ENCODE measurements at regions not wholly inside any gene's neighbourhood (a gene's known extent, or its start where the extent isn't known, plus 50 kb on each side); places are given as distances from the start of the nearest gene placed in this dataset.

DNA sequence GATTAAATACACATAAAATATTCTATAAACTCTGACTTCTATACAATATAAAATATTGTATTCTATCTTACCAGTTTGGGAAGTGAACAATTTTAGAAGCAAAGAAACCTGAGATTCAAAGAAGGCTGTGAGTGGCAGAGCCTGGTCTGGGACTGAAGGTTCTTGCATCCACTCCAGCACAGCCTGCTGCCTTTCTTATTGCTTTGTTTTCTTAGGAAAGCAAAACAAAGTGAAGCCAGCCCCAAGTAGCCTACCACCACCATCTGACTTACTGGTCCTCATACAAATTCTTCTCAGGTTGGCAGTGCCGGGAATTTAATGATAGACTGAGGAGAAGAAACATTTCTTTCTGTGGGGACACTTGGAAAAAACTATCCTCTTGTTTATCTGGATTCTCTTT is 129.7 kb upstream of the SMAD1 start:
- no peak for DNase-seq (ENCODE audit: low spot score)
- TF ChIP-seq, protein P1, sequence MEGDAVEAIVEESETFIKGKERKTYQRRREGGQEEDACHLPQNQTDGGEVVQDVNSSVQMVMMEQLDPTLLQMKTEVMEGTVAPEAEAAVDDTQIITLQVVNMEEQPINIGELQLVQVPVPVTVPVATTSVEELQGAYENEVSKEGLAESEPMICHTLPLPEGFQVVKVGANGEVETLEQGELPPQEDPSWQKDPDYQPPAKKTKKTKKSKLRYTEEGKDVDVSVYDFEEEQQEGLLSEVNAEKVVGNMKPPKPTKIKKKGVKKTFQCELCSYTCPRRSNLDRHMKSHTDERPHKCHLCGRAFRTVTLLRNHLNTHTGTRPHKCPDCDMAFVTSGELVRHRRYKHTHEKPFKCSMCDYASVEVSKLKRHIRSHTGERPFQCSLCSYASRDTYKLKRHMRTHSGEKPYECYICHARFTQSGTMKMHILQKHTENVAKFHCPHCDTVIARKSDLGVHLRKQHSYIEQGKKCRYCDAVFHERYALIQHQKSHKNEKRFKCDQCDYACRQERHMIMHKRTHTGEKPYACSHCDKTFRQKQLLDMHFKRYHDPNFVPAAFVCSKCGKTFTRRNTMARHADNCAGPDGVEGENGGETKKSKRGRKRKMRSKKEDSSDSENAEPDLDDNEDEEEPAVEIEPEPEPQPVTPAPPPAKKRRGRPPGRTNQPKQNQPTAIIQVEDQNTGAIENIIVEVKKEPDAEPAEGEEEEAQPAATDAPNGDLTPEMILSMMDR (IDR thresholded peaks at IDR 0.05; ENCODE audit: borderline replicate concordance, control extremely low read depth, extremely low read depth, insufficient read depth, missing control alignments) = no peak
- in situ Hi-C loops (cut with MboI; ENCODE audit: low sequenced_read_pairs, unreplicated experiment) = no loop called here

DNA sequence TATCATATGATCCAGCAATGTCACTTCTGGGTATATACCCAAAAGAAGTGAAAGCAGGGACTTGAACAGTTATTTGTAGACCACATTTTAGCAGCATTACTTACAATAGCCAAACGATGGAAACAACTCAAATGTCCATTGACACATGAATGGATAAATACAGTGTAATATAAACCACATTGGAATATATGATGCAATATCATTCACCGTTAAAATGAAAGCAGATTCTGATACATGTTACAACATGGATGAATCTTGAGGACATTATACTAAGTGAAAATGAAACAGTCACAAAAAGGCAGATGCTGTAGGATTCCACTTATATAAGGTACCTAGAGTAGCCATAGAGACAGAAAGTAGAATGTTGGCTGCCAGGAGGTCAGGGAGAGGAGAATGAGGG is 130.5 kb upstream of the SMAD1 start:
- TF ChIP-seq, protein P1 (IDR thresholded peaks at IDR 0.05; ENCODE audit: borderline replicate concordance, control extremely low read depth, extremely low read depth, insufficient read depth, missing control alignments) = no peak
- in situ Hi-C loops (cut with MboI; ENCODE audit: low sequenced_read_pairs, unreplicated experiment) = no loop called here
- no peak for DNase-seq (ENCODE audit: low spot score)

DNA sequence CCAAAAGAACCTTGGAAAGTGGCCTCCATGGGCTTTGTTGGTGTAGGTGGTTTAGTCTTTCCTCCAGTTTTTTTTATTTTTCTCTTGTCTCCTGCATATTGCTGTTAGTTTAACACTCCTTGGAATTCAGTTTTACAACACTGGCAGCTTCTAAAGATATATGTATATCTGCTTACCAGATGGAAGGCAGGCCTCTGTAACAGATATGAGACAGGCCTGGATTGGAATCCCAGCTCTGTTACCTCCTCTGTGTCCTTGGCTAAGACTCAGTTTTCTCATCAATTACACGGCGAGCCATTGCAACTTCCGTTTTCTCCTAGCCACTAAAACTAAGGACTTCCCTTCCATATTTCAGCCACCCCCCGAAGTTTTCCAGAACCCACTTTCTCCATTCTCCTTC is 133.4 kb upstream of the SMAD1 start:
- in situ Hi-C loops (cut with MboI; ENCODE audit: low sequenced_read_pairs, unreplicated experiment) = no loop called here
- no peak for DNase-seq (ENCODE audit: low spot score)
- TF ChIP-seq, protein P1 (IDR thresholded peaks at IDR 0.05; ENCODE audit: borderline replicate concordance, control extremely low read depth, extremely low read depth, insufficient read depth, missing control alignments) = no peak

DNA sequence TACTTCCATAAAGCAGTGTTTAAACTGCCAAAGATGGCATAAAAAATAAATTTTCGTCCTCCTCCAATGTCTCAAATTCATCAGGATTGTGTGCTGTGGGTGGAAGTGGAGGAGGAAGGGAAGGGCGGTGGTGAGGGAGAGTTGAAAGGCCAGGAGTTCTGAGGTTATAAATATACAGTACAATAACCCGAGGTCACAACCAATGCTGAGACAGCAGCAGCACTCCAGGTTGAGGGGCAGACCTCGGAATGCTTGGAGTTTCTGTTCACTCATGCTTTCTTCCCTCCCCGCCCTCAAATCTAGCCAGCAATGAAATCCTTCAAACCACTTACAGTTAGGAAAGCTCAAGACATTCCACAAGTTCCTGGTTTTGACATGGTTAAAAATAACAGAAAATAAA is 134.0 kb upstream of the SMAD1 start:
- no peak for DNase-seq (ENCODE audit: low spot score)

DNA sequence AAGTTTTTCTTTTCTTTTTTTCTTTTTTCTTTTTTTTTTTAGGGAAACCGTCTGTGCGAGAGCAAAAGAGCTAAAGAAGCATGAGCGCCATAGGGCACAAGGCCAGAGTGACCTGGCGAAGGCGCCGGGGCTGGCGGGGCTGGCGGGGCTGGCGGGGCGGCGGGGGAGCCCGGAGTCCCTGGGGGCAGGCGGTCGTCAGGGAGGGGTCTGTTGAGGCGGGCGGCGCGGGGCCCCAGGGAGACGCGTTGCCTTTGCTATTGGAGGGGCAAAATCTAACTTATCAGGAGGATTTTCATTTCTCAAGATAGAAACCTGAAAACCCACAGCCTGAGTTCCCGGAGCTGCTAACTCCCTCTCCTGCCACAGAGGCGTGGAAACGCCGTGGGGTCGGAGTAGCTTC is 135.6 kb upstream of the SMAD1 start:
- TF ChIP-seq, protein P1 (IDR thresholded peaks at IDR 0.05; ENCODE audit: borderline replicate concordance, control extremely low read depth, extremely low read depth, insufficient read depth, missing control alignments) = no peak
- in situ Hi-C loops (cut with MboI; ENCODE audit: low sequenced_read_pairs, unreplicated experiment) = no loop called here
- DNase-seq (ENCODE audit: low spot score) = no peak

More for the DNA sequence above, 134.0 kb upstream of the SMAD1 start:
- TF ChIP-seq, protein P1 (IDR thresholded peaks at IDR 0.05; ENCODE audit: borderline replicate concordance, control extremely low read depth, extremely low read depth, insufficient read depth, missing control alignments) = no peak
- in situ Hi-C loops (cut with MboI; ENCODE audit: low sequenced_read_pairs, unreplicated experiment) = no loop called here

DNA sequence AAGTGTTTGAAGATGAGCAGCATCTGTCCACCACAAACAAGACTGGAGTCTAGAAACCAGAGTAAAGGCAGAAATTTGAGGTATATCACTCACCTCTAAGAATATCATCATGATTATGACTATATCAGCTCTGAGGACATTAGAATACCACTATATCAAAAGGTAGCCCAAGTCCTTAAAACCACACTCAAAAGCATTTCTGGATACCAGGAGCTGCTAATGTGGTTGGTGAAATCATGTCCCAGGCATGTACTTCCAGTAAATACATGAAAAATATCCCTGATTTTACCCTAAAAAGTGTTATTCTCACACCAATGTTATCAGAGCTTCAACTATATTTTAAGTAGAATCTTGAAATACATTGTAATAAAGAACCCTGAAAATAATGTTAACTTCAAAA is 136.3 kb upstream of the SMAD1 start:
- TF ChIP-seq, protein P1 (IDR thresholded peaks at IDR 0.05; ENCODE audit: borderline replicate concordance, control extremely low read depth, extremely low read depth, insufficient read depth, missing control alignments) = no peak
- in situ Hi-C loops (cut with MboI; ENCODE audit: low sequenced_read_pairs, unreplicated experiment) = no loop called here
- DNase-seq (ENCODE audit: low spot score) = no peak

DNA sequence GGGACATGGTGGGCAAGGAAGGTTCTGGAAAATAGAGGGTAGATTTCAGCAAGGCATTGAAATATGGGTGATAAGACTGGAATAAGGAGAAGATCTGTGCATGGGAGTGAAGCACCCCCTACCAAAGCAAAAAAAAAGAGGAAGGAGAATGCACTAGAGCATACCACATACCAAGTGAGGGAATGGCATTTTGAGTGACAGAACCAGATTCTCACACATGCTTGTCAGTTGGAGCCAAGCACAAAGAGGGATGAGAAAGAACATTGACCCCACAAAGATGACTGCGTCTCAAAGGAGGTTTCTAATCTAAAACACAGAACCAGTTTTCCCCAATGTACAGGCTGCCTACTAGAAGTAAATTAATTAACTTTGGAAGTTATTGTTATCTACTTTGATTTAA is 140.3 kb upstream of the SMAD1 start:
- in situ Hi-C loops (cut with MboI; ENCODE audit: low sequenced_read_pairs, unreplicated experiment) = no loop called here
- no peak for DNase-seq (ENCODE audit: low spot score)
- TF ChIP-seq, protein P1 (IDR thresholded peaks at IDR 0.05; ENCODE audit: borderline replicate concordance, control extremely low read depth, extremely low read depth, insufficient read depth, missing control alignments) = no peak
